HuH-7.5 (cell line): ENCODE measurements at regions not wholly inside any gene's neighbourhood (a gene's known extent, or its start where the extent isn't known, plus 50 kb on each side); places are given as distances from the start of the nearest gene placed in this dataset.

Source experiments
- DNase-seq: peaks from one replicate; pipeline ENCODE4 v3.0.0; 2011; ENCODE audit warnings: low spot score

- DNase-seq: no peak
Measured at GRCh38 chr4:181503687-181504390, 739.4 kb upstream of the TENM3 start.

GRCh38 chr4:181504924-181505323, 738.3 kb upstream of the TENM3 start:
- DNase-seq: no peak

GRCh38 chr4:181507180-181507835, 735.9 kb upstream of the TENM3 start:
- DNase-seq: no peak

- DNase-seq: no peak
Measured at GRCh38 chr4:181507938-181508337, 735.3 kb upstream of the TENM3 start.

GRCh38 chr4:181508601-181509000, 734.6 kb upstream of the TENM3 start:
- no peak for DNase-seq

- DNase-seq: no peak
Measured at GRCh38 chr4:181509073-181509472, 734.1 kb upstream of the TENM3 start.

GRCh38 chr4:181517491-181517890, 725.7 kb upstream of the TENM3 start:
- no peak for DNase-seq

GRCh38 chr4:181520790-181521189, 722.4 kb upstream of the TENM3 start:
- no peak for DNase-seq

- DNase-seq: no peak
Measured at GRCh38 chr4:181523973-181524372, 719.2 kb upstream of the TENM3 start.

- no peak for DNase-seq
Measured at GRCh38 chr4:181524499-181524898, 718.7 kb upstream of the TENM3 start.

- no peak for DNase-seq
Measured at GRCh38 chr4:181525634-181526033, 717.6 kb upstream of the TENM3 start.

- peak; percentile 2 for DNase-seq
Measured at GRCh38 chr4:181528570-181529184, 714.5 kb upstream of the TENM3 start.

GRCh38 chr4:181529537-181529936, 713.7 kb upstream of the TENM3 start:
- no peak for DNase-seq

GRCh38 chr4:181536196-181536746, 706.9 kb upstream of the TENM3 start:
- no peak for DNase-seq

- DNase-seq: no peak
Measured at GRCh38 chr4:181536811-181537434, 706.3 kb upstream of the TENM3 start.

GRCh38 chr4:181538431-181538830, 704.8 kb upstream of the TENM3 start:
- DNase-seq: no peak

- DNase-seq: no peak
Measured at GRCh38 chr4:181541396-181541795, 701.8 kb upstream of the TENM3 start.

- no peak for DNase-seq
Measured at GRCh38 chr4:181548873-181549575, 694.2 kb upstream of the TENM3 start.

- DNase-seq: no peak
Measured at GRCh38 chr4:181549576-181550188, 693.5 kb upstream of the TENM3 start.

GRCh38 chr4:181550381-181550780, 692.8 kb upstream of the TENM3 start:
- no peak for DNase-seq

GRCh38 chr4:181559637-181560036, 683.6 kb upstream of the TENM3 start:
- no peak for DNase-seq

GRCh38 chr4:181562399-181562798, 680.8 kb upstream of the TENM3 start:
- no peak for DNase-seq
